SK-N-MC (cell line): ENCODE measurements at regions not wholly inside any gene's neighbourhood (a gene's known extent, or its start where the extent isn't known, plus 50 kb on each side); places are given as distances from the start of the nearest gene placed in this dataset.

Experiments used
- EZH2 ChIP-seq: fragments of 200-600 bp; sonication (generic); IDR thresholded peaks from one replicate; pipeline ENCODE4 v1.6.1; 2017; ENCODE audit warnings: antibody characterized with exemption
- FOXP2 ChIP-seq: optimal IDR thresholded peaks from 2 replicates; pipeline ENCODE3; 2011; ENCODE audit warnings: mild to moderate bottlenecking, moderate library complexity; ENCODE audit not compliant: insufficient read depth; ENCODE audit errors: extremely low read length, control extremely low read depth
- POLR2AphosphoS5 ChIP-seq: IDR thresholded peaks from 2 replicates; pipeline ENCODE4 v1.6.1; 2012; ENCODE audit warnings: mild to moderate bottlenecking, low read depth, low read length, borderline replicate concordance

GRCh38 chr4:57966987-57967760 lies 857.0 kb upstream of the IGFBP7 start:
- TF ChIP-seq POLR2AphosphoS5 (no peak), EZH2 (no peak), FOXP2 (no peak)
